Hematopoietic multipotent progenitor cell treated with erythropoietin and hydrocortisone succinate and interleukin-3 and kit ligand, for 17 days (in vitro differentiated cells): ENCODE measurements at regions not wholly inside any gene's neighbourhood (a gene's known extent, or its start where the extent isn't known, plus 50 kb on each side); places are given as distances from the start of the nearest gene placed in this dataset.
"Not testable (repeated sequence)": the region's sequence is repeated elsewhere in the genome, so short reads cannot be mapped to it uniquely, and the experiment has no call there.

Experiments
- DNase-seq: peaks from one replicate; pipeline ENCODE4 v3.0.0-alpha.2; 2015; ENCODE audit warnings: low spot score

- no peak for DNase-seq
Measured at GRCh38 chr2:192749611-192750200, 555.0 kb upstream of the TMEFF2 start.

- no peak for DNase-seq
Measured at GRCh38 chr2:192741889-192742288, 547.2 kb upstream of the TMEFF2 start.

DNA sequence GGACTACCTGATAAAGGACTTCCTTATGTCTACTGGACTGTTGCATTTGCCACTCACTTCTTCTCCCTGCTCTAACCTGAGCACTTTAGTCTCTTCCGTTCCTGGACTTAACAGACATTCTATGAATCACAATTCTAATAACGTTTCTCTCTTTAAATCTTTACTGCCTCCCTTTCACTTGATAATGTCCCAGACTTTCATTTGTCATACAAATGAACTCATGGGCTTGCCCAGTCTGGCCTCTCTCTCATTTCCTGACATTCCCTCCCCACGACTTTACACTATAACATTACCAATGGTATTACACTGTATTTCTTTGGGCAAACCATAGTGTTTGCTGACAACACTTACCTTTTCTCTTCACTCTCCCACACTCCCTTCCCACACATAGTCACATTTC, 540.7 kb upstream of the TMEFF2 start:
- no peak for DNase-seq

DNA sequence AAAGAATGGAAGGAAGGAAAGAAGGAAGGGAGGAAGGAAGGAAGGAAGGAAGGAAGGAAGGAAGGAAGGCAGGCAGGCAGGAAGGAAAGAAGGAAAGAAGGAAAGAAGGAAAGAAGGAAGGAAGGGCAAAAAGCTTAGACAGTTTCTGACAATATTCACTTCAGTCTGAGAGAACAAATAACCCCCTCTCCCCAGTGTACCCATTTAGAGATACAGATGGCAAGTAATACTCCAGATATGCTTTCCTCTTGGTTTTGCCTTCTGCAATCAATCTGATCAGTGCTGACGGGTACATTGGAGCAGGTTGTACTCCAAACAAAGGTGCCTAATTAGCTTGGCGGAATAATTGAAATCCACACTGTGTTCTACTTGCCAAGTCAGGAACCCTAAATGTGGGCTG, 534.6 kb upstream of the TMEFF2 start:
- no peak for DNase-seq

- DNase-seq = no peak
Measured at GRCh38 chr2:192725991-192726390, 531.3 kb upstream of the TMEFF2 start.

DNA sequence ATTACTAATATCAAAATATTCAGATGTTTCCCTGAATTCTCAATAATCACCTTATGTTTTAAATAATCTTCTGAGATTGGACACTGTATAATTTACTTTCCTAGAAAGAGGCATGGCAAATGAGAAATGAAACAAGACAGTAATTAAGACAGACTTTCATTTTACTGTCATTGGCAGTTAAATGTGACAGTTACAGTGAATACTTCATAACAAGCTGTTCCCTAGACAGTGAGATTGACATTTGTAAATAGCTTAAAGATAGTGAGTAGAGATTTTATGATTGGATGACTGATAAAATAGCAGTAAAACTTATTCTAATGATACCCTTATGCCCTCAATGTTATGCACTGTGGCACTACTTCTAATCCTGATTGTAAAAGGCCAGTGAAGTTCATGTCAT, 524.9 kb upstream of the TMEFF2 start:
- no peak for DNase-seq

- no peak for DNase-seq
Measured at GRCh38 chr2:192718340-192718739, 523.6 kb upstream of the TMEFF2 start.

DNA sequence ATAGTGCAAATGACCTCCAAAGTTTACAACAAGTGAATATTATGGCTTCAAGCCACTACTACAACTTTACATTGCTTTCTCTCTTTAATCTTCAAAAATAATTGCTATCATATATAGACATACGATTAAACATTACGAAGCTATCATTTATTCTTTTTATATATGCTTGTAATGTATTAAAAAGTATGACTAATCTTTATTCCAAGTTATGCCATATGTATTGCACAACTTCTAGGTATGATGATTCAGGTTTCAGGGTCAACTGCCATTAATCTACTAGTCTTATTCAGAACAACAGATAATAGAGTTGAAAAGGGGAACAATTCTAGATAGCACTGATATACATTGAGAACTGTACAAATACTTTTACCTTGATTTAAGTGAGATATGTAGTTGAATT, 506.2 kb upstream of the TMEFF2 start:
- no peak for DNase-seq

GRCh38 chr2:192697880-192698279, 503.1 kb upstream of the TMEFF2 start:
- no peak for DNase-seq

DNA sequence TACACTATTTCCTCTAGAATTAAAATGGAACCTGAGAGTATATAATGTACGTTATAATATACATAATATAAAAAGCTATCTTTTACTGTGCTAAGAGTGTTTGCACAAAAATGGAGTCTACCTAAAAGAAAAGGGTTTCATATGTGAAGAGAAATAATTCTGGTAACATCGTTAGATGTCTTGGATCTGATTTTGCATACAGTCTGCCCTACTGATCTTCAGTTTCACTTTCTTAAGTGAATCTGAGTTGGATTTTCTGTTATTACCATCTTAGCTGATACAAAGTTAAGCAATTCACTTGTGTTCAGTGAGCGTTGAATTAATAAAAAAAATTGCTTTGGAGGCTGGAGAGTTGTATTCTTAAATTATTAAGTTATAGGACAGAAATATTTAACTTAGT, 502.1 kb upstream of the TMEFF2 start:
- DNase-seq = no peak

GRCh38 chr2:192687015-192687414, 492.3 kb upstream of the TMEFF2 start:
- DNase-seq = no peak

DNA sequence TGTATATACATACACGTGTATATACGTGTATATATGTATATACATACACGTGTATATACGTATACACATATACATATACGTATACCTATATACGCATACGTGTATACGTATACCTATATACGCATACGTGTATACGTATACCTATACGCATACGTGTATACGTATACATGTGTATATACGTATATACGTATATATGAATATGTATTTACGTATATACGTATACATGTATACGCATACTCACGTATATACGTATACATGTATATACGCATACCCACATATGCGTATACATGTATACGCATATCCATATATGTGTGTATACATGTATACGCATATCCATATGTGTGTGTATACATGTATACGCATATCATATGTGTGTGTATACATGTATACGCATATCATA, 487.8 kb upstream of the TMEFF2 start:
- DNase-seq = not testable (repeated sequence)

- DNase-seq = no peak
Measured at GRCh38 chr2:192675681-192676080, 480.9 kb upstream of the TMEFF2 start.

DNA sequence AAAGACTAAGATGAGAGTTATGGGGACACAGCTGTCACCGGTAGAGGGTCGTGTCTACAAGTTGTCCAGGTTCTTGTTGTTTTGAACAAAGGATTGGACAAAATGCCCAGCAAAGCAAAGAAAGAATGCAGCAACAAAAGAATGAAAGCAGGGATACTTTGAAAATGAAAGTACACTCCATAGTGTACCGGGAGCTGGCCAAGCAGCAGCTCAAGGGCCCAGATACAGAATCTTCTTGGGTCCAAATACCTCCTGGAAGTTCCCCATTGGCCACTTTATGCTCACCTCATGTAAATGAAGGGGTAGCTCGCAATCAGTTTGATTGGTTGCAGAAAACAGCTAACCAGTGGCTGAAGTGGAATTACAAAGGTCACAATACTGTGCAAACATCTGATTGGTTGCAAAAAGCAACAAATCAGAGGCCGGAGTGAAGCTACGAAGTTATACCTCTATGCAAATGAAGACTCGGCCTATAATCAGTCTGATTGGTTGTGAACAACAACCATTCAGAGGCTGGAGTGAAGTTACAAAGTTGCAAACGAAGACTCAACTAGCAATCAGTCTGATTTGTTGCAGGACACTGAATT, 474.9 kb upstream of the TMEFF2 start:
- DNase-seq = no peak

GRCh38 chr2:192660555-192660954, 465.8 kb upstream of the TMEFF2 start:
- not testable (repeated sequence) for DNase-seq

DNA sequence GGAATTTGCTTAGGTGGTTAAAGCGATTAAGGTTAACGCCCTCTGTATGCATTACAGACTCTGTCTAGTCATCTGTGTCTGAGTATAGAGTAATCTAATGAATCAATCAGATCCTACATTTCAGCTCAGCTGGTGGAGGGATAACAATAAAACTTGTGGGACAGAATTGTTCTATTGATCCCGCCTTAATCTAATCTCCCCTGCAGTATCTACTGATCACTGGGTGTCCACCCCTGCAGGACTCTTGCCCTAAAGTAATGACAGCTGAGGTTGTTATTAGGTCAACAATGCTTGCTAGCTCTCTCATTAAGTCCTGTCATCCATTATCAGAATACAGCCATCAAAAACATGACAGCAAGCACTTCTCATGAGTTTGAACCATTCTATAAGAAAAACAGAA, 462.6 kb upstream of the TMEFF2 start:
- DNase-seq = no peak

DNA sequence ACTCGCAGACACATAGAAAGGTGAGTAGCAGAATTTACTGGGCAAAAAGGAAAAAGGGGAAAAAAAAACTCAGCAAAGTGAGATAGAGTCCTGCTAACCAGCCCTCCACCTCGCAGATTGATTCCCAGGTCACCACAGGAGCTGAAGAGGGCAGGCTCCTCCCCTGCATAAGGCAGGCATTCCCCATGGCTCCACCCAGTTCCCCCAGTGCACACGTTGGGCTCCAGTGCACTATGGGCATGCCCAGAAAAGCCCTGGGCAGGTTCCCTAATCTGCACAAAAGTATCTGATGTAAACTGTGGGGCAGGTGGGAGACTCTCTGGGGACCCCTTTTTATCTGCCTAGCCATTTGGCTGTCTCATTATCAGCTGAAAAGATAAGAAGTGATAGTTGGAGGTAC, 461.2 kb upstream of the TMEFF2 start:
- DNase-seq = no peak

DNA sequence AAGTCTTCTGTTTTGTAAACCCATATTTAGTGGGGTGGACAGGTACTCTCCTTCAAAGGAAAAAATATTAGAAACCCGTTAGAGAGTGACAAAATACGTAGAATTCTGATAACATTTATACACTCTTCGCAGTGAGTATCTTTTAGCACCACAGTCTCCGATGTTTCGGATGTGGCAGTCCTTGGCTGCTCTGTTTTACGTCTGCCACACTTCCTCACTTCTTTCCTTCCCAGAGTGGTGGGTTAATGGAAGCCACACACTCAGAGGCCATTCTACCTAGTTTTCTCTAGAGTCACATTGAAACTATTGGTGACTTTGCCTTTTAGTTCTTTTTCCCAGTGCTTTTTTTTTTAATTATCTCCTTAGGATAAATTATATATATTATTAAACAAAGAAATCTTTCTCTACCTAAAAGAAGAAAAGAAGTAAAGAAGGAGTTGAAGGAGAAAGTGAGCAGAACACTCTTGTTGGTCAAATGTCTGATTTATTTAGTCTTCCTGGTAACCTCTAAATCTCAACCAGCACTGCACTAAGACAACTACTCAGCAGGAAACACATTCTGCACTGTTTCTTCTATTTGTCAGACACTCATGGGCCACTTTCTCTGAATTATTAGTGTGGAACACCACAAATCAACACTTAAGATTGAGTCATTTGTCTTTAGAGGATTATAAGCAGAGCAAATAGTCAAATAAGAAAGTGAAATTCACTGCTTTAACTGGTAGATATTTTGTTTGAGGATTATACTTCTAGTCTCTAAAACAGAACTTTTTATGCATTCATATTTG, 451.3 kb upstream of the TMEFF2 start:
- DNase-seq = no peak

GRCh38 chr2:192634557-192634956, 439.8 kb upstream of the TMEFF2 start:
- DNase-seq = no peak

DNA sequence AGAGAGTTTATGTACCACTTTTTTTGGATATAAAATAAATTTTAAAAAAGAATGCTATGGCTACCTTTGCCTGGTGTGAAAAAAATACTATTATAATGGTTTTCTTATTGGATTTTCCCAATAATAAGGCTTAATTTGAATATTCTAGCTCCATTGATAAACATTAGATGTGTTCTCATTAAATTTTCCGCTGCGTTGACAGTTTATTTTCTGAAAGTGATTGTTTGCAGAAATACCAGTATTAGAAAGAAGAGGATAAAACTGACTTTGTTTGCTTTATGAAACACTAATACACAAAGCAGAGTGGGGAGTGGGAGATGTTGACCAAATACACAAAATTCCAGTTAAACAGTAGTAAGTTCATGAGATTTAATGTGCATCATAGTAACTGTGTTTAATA, 433.3 kb upstream of the TMEFF2 start:
- DNase-seq = no peak

DNA sequence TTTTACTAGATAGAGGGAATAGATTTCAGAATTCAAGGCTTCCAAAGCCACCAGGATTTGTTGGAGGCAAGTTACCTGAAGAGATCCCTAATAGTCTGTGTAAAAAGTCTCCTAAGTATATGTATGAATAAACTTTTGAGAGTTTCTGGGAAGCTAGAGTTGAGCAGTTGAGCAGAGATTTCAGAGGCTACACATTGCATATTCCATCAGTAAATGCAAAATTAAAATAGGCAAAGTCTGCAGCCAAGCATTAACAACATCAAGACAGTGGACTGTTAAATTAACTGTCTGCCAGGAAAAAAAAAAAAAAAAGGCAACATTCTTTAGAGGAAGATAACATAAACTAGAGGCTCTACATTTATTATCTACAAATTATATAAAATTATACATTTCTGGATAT, 420.4 kb upstream of the TMEFF2 start:
- DNase-seq = no peak

GRCh38 chr2:192604295-192604694, 409.6 kb upstream of the TMEFF2 start:
- DNase-seq = no peak

GRCh38 chr2:192598649-192599048, 403.9 kb upstream of the TMEFF2 start:
- not testable (repeated sequence) for DNase-seq

- DNase-seq = no peak
Measured at GRCh38 chr2:192593561-192593960, 398.8 kb upstream of the TMEFF2 start.
